ENCODE measurements at regions not wholly inside any gene's neighbourhood (a gene's known extent, or its start where the extent isn't known, plus 50 kb on each side); places are given as distances from the start of the nearest gene placed in this dataset.

DNA sequence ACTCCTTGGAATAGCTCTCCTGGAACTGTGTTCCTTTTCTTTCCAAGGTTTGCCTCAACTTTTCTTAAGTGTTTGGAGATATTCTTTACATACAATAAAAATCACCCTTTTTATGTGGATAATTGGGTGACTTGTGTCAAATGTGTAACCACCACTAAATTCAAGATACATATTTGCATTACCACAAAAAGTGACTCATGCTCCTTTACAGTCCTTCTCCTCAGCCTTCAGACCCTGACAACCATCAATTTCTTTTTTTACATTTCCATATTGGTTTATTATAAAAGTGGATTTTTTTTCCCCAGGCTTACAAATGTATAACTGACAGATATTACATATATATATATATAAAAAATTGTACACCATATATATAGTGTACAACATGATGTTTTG lies 372.0 kb upstream of the KCNN2 start:
- no peaks in the 10 kb centered on the region for H3K36me3 ChIP-seq (ENCODE audit: control insufficient read depth in 1 of 2, insufficient read depth in 2 of 2, low read length in 2 of 2)
- no peak for TF ChIP-seq POLR2A (IDR thresholded peaks at IDR 0.05; ENCODE audit: borderline replicate concordance, extremely low read depth, insufficient read depth, insufficient read length)
- TF ChIP-seq EGR1 (IDR thresholded peaks at IDR 0.05; ENCODE audit: low read depth): no peak
- no peak for TF ChIP-seq CBX3 (IDR thresholded peaks at IDR 0.05; ENCODE audit: low read depth)
- no peak for TF ChIP-seq YY1 (IDR thresholded peaks at IDR 0.05; ENCODE audit: extremely low read depth, insufficient replicate concordance, low read depth, low read length)
- no peak overlapping the region for H3K27ac ChIP-seq (ENCODE audit: low read depth, low read length)
- H3K4me2 ChIP-seq (ENCODE audit: low read length): no peak overlapping the region
- CTCF ChIA-PET: no interaction called here
- POLR2A ChIA-PET: no interaction called here
- no peaks in the 10 kb centered on the region for H3K9me3 ChIP-seq (ENCODE audit: control insufficient read depth in 1 of 2, insufficient read depth in 1 of 2, low read depth in 1 of 2, low read length in 2 of 2)
- H3K79me2 ChIP-seq (ENCODE audit: insufficient read depth, low read length): no peaks in the 10 kb centered on the region
- no peaks in the 10 kb centered on the region for H3K4me1 ChIP-seq (ENCODE audit: control insufficient read depth in 1 of 2, insufficient read depth in 2 of 2, low read length in 2 of 2)
- ATAC-seq (no peak), DNase-seq (ENCODE audit: low read depth, low spot score) (no peak)
- peaks cover 6% of the 10 kb centered on the region; the same call in 1 of the 2 replicates for H3K27me3 ChIP-seq (ENCODE audit: insufficient read depth, low read length)
- no peak overlapping the region for H2AFZ ChIP-seq (ENCODE audit: low read depth, low read length, poor library complexity, severe bottlenecking)
- no peaks in the 10 kb centered on the region for H3K9me2 ChIP-seq (ENCODE audit: insufficient read depth)
- no peak overlapping the region for H3K9ac ChIP-seq (ENCODE audit: low read length)
- H4K20me1 ChIP-seq (ENCODE audit: insufficient read depth): no peaks in the 10 kb centered on the region
- H3K4me3 ChIP-seq (replicated peaks in 1 of 2; ENCODE audit: low read depth in 1 of 2, low read length in 2 of 2): no peak overlapping the region
- intact Hi-C loops (cut with micrococcal nuclease): no loop called here
- RAD21 ChIA-PET (ENCODE audit: low non-redundant PET in 1 of 2, low total read pairs in 2 of 2, uncharacterized antibody in 2 of 2, unreplicated experiment in 2 of 2): no interaction called here
- BruUV-seq (replicated peaks): no TSS peak

DNA sequence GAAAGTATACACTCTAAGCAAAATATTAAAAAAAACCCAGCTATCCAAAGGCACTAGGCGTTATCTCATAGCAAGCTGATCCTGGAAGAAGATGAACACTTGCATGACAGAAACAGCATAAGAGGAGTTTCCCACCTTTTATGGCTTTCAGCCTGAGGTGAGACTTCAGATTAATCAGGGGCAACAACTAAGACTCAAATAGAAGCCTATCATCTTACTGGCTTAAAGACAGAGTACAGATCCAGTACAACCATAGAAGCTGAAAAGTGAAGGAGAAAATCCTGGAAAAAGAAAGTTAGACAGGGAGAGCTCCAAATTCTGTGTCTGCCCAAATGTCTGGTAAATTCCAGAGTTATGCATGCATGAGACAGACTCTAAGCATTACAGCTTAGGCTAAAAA lies 360.8 kb upstream of the KCNN2 start:
- Histone ChIP-seq H3K4me3 (replicated peaks in 1 of 2; ENCODE audit: low read depth in 1 of 2, low read length in 2 of 2) (no peak overlapping the region), H3K36me3 (ENCODE audit: control insufficient read depth in 1 of 2, insufficient read depth in 2 of 2, low read length in 2 of 2) (no peaks in the 10 kb centered on the region), H3K4me2 (ENCODE audit: low read length) (no peak overlapping the region), H2AFZ (ENCODE audit: low read depth, low read length, poor library complexity, severe bottlenecking) (no peak overlapping the region), H3K9me2 (ENCODE audit: insufficient read depth) (no peaks in the 10 kb centered on the region), H3K4me1 (ENCODE audit: control insufficient read depth in 1 of 2, insufficient read depth in 2 of 2, low read length in 2 of 2) (no peaks in the 10 kb centered on the region), H3K27ac (ENCODE audit: low read depth, low read length) (no peak overlapping the region), H4K20me1 (ENCODE audit: insufficient read depth) (no peaks in the 10 kb centered on the region), H3K79me2 (ENCODE audit: insufficient read depth, low read length) (no peaks in the 10 kb centered on the region), H3K27me3 (ENCODE audit: insufficient read depth, low read length) (peaks cover 13% of the 10 kb centered on the region), H3K9me3 (ENCODE audit: control insufficient read depth in 1 of 2, insufficient read depth in 1 of 2, low read depth in 1 of 2, low read length in 2 of 2) (no peaks in the 10 kb centered on the region), H3K9ac (ENCODE audit: low read length) (no peak overlapping the region)
- ChIA-PET CTCF (interaction anchor here (1.2 kb wide), 1 partner anchor 13 kb away, joined by 3 read pairs; no protein-coding TSS in a partner anchor), RAD21 (ENCODE audit: low non-redundant PET in 1 of 2, low total read pairs in 2 of 2, uncharacterized antibody in 2 of 2, unreplicated experiment in 2 of 2) (no interaction called here), POLR2A (no interaction called here)
- intact Hi-C loops (cut with micrococcal nuclease): no loop called here
- BruUV-seq (replicated peaks): no TSS peak
- no peak for DNase-seq (ENCODE audit: low read depth, low spot score)
- no peak for ATAC-seq
- TF ChIP-seq POLR2AphosphoS5 (IDR thresholded peaks at IDR 0.05; ENCODE audit: low read depth, low read length) (no peak), CBX3 (IDR thresholded peaks at IDR 0.05; ENCODE audit: low read depth) (no peak), JUND (IDR thresholded peaks at IDR 0.05) (no peak), ZFX (IDR thresholded peaks at IDR 0.05) (no peak), SP1 (IDR thresholded peaks at IDR 0.05; ENCODE audit: low read depth) (no peak), POLR2A (IDR thresholded peaks at IDR 0.05; ENCODE audit: borderline replicate concordance, extremely low read depth, insufficient read depth, insufficient read length) (no peak), SIN3A (IDR thresholded peaks at IDR 0.05; ENCODE audit: low read depth) (no peak), CEBPB (IDR thresholded peaks at IDR 0.05; ENCODE audit: low read depth) (no peak), TCF7L2 (IDR thresholded peaks at IDR 0.05; ENCODE audit: borderline replicate concordance, extremely low read depth, insufficient read depth, insufficient read length) (no peak), EZH2phosphoT487 (IDR thresholded peaks at IDR 0.05; ENCODE audit: borderline replicate concordance) (no peak), EGR1 (IDR thresholded peaks at IDR 0.05; ENCODE audit: low read depth) (no peak), CTCF (IDR thresholded peaks at IDR 0.05 in 2 of 3, conservative IDR thresholded peaks at IDR 0.05 in 1 of 3; ENCODE audit: borderline replicate concordance in 1 of 3, insufficient read depth in 1 of 3, low read depth in 2 of 3, low read length in 2 of 3) (no peak)
- TF ChIP-seq, protein P1, sequence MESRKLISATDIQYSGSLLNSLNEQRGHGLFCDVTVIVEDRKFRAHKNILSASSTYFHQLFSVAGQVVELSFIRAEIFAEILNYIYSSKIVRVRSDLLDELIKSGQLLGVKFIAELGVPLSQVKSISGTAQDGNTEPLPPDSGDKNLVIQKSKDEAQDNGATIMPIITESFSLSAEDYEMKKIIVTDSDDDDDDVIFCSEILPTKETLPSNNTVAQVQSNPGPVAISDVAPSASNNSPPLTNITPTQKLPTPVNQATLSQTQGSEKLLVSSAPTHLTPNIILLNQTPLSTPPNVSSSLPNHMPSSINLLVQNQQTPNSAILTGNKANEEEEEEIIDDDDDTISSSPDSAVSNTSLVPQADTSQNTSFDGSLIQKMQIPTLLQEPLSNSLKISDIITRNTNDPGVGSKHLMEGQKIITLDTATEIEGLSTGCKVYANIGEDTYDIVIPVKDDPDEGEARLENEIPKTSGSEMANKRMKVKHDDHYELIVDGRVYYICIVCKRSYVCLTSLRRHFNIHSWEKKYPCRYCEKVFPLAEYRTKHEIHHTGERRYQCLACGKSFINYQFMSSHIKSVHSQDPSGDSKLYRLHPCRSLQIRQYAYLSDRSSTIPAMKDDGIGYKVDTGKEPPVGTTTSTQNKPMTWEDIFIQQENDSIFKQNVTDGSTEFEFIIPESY (IDR thresholded peaks at IDR 0.05; ENCODE audit: extremely low read depth, insufficient replicate concordance, low read length): no peak
